CD4-positive, alpha-beta T cell treated with Interleukin-4 for 1 hour (primary cell): ENCODE measurements at regions not wholly inside any gene's neighbourhood (a gene's known extent, or its start where the extent isn't known, plus 50 kb on each side); places are given as distances from the start of the nearest gene placed in this dataset.

Experiments
- DNase-seq, 2 donors: peaks; one replicate each; pipeline ENCODE4 v3.0.0-alpha.2; 2020 to 2022

DNA sequence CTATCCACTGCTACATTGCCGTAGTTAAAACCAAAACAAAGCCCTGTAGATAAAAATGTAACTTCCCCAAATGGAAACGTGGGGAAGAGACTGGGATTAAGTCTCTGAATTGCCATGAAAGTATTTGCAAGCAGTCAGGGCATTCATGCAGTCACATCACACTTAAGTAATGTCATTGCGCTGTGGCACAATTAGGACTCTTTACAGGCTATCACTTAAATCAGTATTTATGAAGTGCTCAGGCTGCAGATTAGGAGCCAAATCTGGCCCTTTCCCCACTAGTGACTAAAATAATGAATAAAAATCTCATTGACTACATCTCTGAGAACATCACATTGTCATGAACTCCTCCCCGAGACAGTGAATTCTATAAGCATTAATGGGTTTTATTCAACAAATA is 300.9 kb downstream of the ICOS start:
- no peak for DNase-seq

DNA sequence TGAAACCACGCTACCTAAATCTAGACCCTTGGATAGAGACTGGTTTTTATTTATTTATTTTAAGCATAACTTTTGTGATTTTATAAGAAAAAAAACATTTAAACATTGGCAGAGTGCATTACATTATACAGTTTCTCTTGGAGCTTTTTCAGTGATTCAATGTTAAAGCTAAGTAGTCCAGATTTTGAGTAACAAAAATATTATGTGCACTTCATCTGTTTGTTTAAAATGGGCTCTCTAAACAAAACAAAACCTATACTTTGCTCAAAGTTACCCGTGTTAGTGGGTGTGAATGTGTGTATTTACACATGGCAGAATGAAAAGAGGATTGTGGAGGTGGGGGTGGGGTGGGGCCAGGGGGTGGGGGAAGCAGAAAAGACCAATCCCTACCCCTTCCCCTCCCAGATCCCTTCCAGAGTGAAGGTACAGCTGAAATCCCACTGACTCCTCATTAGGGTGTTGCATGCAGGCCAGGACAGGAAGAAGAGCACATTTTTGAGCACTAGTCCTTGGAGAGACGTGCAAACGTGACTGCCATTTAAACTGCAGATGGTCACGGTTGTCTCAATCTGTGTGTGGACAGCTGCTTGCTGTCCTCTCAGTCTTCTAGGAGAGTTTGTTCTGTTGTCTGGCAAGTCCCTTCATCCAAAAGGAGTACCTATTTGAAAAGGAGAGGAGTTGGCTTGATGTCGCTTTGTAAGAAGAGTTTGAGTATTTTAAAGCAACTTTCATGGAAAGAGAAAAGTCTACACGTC is 303.0 kb downstream of the ICOS start:
- no peak for DNase-seq

DNA sequence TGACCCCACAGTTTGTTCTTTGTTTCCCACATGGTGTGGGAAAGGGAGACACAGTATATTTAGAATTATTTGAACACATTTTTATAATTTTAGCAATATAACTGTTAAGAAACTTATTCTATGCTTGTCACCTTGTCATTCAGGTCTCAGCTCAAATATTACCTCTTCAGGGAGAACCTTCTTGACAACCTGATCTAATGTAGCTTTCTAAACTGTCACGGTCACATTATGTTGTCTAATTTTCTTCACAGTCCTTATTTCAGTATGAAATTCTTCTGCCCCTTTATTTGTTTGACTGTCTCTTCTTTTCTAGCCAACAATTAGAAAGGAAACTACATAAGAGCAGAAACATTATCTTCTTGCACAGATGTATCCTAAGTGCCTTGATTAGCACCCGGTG is 304.3 kb upstream of the PARD3B start:
- no peak for DNase-seq

DNA sequence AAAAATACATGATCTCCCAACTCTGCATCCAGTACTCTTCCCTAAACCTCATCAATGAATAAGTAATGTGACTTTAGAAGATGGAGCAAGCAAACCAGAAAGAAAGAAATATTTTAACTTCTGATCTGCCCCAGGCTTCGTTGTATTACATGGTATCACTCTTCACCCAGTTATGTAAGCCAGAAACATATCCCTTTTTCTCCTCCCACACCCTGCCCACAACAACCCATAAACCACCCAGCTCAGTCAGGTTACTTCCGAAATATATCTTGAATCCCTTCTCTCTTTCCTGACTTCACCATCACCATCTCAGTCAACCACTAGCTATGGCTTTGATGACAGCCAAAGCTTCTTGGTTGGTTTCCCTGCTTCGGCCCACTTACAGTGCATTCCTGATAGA is 295.8 kb upstream of the PARD3B start:
- no peak for DNase-seq

DNA sequence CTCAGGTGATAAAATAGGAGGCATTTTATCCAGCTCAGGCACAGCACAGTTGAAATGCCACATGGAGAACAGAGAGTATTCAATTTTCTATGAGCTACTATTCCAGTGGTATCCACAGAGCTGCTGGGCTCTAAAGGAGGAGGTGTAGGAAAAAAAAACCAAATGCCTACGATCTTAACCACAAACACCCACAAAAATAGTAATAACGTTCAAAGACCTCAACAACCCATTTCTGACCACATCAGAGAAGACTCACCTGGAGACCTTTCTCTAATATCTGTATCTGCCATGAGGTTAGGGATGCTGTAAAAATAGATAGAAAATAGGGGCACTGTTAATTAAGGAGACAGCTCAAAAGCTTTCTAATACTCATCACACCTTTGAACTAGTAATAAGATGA is 294.6 kb upstream of the PARD3B start:
- no peak for DNase-seq

DNA sequence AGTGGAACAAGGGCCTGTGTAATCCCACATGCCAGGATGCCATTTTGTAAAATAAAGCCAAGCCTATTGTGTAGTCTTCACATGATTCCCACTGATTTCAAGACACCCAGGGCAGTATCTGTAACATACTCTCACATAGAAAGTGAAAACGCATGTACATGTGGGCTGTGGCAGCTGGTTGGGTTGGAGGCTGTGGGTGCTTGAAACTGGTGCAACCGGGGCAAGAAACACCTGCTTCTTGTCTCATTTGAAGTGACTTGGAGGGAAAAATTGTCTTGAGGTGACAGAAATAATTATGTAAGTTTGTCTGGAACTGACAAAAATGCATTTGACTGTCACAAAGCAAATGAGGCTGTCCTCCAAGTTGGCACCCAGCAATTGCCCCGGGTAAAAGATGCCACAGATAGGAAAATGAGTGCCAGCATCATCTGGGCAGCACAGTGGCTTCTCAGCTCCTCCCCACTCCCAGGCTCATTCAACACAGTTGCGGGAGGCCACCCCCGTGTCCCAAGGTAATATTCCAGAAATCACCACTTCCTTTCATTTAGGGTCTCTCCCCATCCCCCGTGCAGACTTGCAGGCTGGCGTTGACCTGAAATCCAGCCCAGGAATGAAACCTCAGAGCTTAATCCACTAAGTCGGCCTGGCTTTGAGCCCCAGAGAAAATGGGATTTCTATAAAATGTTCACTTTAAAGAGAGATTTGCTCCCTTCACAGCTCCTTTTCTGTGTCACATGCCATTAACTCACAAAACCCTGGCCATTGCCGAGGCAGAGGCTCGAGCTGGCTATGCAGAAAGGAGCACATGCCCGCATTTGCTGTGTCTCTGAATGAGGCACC is 293.9 kb upstream of the PARD3B start:
- no peak for DNase-seq

DNA sequence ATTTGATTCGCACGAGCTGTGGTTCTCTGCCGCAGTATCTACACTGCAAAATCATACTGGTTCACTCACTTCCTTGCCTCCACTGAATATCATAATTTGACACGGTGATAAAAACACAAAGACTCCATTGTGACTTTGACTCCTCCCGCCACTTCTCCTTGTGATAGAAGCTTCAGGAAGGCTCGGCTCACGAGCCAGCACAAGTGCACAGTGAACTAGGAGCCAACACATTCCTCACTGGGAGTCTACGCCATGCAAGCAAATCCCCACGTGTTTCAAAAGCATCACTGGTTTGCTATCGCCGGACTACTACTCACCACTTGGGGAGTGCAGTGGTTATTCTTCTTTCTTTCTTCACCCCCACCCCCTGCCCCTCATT is 293.3 kb upstream of the PARD3B start:
- DNase-seq = no peak

DNA sequence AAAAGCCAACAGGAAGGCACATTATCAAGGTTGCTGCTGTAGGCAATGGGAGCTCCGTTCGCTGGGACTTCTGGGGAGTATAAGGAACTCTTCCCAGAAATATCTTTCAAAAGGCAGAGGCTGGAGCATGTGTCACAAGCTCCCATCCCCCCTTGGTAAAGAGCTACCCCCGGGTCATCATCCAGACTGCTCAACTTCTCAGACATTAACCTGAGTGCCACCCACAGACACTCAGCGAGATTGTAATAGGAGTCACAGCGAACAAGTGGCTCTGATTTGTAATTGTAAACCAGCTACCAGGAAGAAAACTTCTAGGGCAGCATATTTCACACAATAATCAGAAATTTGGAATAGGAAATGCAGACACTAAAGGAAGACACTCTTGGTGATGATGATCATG is 290.2 kb upstream of the PARD3B start:
- DNase-seq = no peak

DNA sequence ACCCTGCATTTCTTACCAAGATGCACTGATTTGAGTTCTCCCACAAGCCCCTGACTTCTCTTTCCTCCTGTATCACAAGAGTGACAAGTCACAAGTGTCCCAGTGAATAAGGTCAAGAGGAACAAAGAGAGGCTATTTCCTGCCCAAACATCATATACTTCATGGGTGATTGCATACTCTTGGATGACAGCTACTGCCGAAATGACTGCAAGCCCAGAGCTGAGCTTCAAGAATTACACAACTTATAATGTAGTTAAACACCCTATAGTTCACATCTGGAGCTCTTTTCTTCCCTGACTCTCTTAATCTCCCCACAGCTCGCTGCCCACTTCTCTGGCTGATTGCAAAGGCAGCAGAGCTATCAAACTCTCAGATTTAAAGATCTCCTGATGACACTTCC is 289.7 kb upstream of the PARD3B start:
- no peak for DNase-seq

DNA sequence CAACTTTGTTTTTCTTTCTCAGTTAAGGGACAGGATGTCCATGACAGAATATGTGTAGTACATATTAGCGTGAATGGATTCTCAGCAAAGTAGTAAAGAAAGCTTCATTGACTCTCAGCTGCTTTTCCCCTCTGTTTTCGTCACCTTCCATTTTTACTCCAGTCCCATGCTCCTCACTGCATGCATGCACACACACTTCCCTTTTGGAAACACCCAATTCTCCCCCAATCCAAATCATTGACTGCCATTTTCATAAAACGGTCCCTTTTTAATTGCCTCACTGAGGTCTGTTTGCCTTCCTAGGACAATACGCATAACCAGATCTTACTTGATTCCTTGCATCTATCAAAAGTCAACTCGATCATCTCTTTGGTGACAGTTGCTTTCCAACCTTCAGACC is 287.5 kb upstream of the PARD3B start:
- no peak for DNase-seq

DNA sequence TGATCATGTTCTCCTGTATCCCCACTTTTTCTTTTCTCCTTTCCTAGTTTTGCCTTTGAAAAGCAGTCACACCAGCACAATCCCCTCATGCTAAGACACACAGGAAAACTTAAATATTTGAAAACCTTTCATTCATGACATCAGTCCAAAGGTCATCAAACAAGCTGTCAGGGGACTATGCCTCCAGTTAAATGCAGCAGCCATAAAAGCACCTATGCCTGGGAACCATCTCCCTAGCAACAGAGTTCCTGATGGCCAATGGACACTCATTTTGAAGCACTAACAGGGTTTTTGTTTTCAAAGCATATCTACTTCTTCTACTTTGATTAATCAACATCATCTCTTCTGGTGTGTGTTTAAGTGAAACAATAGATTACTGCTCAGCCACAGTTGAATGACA is 286.4 kb upstream of the PARD3B start:
- no peak for DNase-seq

DNA sequence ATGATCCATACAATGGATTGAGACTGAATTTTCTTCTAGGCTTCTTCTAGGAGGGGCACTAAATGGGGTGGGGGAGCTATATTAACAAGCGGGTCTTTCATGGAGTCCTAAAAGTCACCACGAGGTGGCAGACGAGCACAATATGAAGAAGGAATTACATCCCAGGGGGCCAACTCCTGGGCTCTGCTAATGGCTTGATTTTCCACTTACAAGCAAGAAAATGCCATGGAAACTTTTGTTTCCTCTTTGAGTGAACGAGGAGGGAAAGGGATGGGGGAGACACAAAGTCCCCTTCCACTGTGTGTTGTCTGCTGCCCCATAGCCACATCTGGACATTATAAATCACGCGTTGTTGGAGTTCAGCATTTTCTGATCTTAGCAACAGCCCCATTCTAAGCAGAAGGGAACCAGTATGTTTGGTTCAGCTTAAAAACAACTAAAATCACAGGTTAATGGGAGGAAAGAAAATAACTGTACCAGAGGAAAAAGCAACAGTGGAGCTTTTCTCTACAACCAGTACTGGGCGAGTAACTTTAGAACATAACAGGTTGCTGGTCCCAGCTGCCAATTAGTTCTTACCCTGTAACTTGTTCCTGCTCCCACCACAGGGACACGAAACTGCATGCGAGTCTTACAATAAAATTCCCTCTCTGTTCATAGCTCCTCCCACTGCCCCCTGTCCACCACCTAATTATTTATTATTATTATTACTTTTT is 285.0 kb upstream of the PARD3B start:
- DNase-seq = peak in 1 of 2 donors; percentile 33

DNA sequence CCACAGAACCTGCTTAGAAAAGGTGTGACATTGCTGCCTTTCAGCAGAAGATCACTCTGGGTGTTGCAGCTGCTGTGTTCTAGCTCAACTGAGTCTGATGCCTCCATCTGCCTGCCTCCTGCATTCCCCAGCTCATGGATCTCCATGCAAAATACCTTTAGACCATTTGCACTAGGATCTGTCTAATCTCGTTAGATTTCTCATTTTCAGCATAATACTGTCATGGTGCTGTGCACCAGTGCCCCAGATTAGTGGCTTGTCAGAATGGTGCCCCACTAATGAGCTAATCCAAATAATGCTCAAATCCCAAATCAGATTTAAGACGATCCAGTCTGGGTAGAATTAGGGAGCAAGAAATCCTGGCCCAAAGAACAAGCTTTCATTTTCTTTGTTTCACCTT is 284.4 kb upstream of the PARD3B start:
- no peak for DNase-seq

DNA sequence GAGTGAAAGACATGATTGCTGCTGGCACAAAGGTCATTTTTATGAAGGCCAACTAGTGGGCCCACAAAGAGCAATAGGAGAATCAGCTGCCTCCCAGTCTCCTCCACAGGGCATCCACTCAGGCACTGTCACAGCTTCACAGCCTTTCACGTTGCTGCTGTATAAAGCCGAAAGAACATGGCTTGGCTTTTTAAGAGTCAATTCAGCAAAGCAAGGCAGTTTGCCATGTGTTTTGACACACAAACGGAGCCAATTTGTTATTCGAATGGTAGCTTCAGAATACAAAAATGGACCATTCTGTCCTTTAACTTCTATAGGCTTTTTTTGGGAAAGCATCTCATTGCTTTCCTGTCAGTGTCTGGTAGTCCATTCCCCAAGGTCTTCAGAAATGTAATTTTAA is 283.4 kb upstream of the PARD3B start:
- no peak for DNase-seq

DNA sequence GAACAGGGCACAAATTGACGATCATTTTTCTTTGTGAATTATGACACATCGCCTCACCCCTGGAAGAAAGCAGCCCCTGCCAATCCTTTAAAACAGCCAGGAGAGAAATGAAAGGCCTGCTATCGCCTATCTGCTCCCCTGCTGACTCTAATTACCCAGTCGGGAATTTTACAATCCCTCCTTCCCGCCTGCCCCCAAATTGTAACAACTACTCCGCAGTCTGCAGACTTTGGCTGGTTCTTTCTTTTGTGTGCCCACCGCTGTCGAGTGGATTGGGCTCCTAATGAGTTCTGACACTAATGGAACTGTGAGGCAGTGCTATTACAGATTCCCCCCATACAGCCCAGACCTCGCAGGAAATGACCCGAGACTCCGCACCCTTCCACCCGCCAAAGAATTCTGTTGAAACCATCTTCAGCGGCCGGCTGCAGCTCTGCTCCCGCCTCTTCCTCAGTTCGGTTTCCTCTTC is 281.2 kb upstream of the PARD3B start:
- DNase-seq = no peak

DNA sequence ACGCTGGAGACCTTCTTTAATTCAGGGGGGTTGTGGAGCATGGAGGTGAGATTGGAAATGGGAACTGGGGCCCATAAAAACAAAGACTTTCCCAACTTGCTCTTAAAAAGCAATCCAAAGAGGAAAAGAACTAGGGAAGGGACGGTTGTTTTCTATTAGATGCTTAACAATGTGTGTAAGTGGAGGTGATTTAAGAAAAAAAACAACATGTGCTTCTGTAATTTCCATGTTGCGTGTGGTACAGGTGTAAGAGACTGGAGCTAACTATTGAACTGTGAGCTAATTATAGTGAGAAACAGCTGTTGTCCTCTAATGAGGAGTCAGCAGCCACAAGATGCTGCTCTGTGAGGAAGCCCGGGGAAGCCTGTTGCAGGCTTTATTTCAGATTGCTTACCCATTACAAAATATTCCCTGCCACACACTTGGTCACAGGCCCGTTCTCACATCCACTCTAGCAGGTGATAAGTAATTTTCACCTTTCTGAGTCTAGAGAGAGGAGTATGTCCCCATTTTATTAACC is 280.6 kb upstream of the PARD3B start:
- DNase-seq = no peak

DNA sequence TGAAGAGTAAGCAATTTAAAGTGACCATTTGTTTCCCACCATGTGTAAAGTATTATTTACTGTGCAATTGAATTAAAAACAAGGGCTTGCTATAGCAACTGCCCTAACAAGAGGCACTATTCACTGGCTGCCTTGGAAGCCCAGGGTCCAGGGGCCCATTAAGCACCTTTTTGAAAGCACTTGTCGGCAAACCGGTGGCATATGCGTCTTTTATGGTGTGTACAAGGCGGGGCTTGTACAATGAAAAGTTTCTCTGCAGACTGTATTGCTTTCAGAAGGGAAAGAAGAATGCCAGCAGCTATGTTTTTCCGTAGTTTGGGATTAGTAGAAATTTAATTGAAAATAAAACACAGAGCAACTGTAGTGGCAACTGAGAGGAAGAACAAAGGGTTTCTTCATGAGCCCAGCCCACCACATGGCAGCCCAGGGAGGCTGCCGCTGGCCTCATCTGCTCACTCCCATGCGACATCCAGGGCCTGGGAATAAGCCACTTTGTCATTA is 279.5 kb upstream of the PARD3B start:
- DNase-seq = no peak

DNA sequence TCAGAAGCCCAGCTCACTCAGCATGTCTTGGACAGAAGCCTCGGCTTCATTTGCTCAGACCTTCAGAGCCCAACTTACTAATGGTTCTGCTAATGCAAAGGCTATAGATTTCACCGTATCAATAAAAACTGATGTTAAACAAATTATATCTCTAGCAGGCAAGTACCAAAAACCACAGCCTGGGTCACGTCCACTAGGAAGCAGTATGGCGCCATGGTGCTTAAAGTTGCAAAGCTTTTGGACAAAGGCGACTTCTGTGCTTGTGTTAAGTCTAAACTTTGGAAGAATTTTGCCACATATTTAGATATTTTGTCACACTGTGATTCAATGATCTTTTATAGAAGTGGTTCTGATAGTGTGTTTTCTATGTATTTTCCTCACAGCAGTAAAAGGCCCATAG is 276.8 kb upstream of the PARD3B start:
- no peak for DNase-seq

DNA sequence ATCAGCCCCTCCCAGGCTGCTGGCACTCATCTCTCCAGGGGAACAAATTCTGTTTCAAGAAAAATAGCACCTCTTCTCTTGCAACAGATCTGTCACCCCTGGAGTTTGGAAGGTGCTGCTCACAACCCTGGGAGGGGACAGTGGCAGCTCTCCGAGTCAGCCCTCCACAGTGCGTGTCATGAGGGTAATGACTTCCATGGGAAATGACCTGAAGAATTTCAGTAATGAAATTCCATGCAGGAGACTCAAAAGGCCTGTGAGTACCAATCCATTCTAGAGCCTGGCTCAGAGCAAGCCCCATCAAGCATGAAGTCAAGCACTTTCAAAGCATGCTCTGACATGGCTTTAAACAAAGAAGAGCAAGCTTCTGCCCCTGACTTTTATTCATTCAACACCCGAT is 276.3 kb upstream of the PARD3B start:
- DNase-seq = no peak

DNA sequence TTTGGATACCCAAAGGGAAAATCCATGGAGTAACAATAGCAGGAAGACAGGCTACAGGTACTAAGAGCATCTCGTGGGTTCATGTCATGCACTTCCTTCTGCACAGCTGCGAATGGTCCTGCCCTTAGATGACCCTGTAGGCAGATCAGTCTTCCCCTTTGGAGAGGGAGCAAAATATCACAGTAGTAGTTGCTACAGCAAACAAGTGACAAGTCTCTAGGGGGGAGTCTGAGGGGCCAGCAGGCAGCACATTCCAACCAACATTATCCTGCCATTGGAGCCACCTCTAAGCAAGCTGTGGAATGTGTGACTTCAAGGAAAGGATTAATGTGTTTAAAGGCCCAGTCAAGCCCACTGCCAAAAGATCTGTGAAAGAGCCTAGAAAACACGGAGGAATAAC is 273.2 kb upstream of the PARD3B start:
- DNase-seq = no peak

DNA sequence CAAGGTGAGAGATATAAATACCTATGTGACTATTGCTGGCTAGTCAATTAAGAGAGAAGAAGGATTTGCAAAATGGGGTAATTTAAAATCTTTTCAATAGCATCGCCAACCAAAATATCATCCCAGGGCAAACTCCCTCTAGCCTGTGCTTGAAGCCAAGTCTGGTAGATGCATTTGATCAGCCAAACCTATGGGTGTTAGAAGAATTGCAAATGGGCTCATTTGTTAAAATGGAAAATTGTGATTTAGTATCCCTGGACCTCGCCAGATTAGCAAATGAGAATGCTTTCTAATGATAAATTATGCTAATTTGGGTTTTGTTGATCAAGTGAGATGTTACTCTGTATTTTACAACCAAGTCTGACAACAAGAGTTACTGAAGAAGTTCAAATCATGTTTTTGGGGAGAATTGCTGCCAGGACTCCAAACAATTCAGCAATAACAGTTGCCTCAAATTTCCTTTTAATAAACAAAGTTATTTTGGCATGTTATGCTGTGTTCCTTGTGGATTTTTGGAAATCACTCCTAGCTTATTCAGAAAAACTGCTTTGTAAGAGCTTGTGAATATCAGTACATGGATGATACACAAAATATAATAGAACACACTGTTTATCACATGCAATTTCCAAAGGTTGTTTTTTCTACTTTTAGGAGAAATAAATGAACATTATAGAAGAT is 272.5 kb upstream of the PARD3B start:
- no peak for DNase-seq

DNA sequence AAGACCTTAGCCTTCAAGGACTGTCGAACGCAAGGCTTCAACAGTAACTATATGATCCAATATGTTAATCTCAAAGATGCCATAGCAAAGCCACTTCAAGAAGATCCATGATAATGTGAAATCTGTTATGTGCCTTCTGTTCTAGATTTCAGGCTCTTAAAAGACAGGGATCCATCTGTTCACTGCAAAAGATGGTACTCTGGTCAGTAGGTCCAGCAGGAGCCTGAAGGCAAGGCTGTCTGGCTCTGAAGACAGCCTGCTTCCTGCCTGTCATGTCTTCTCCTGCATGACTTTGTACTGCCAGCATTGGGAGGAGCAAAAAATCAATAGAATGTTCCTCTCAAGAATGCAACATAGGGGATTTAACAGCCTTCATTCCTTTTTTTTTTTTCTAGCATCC is 270.8 kb upstream of the PARD3B start:
- no peak for DNase-seq

DNA sequence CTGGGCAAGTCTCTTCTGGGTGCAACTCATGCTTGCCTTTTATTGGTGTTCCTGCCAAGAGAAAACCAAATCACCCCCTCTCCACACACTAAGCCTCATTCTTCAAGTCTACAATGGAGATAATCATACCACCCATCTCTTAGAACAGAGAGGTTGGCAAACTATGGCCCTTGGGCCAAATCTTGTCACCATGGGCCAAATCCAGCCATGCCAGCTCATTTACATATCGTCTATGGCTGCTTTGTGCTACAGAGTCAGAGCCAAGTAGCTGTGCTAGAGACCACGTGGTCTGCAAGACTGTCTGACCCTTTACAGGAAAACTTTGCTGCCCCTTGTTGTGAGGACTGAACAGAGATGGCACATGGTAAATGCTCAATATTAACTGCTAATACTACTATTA is 270.3 kb upstream of the PARD3B start:
- DNase-seq = no peak
